ENCODE measurements at regions not wholly inside any gene's neighbourhood (a gene's known extent, or its start where the extent isn't known, plus 50 kb on each side); places are given as distances from the start of the nearest gene placed in this dataset.
"Not testable (repeated sequence)": the region's sequence is repeated elsewhere in the genome, so short reads cannot be mapped to it uniquely, and the experiment has no call there.

GRCh38 chrX:110477593-110478228 lies 119.1 kb downstream of the RTL9 start:
- in situ Hi-C loops (cut with MboI; ENCODE audit: low pct_unique_long_range_greater_than_20kb in 2 of 9, low sequenced_read_pairs in 9 of 9, unreplicated experiment in 9 of 9), result no loop called here
- Histone ChIP-seq H3K27ac (no peak overlapping the region), H3K4me3 (no peak overlapping the region), H3K4me1 (replicated peaks in 1 of 2) (no peaks in the 10 kb centered on the region)
- no peak for ATAC-seq (replicated peaks in 6 of 8)
- WGBS, 10 experiments, result 32 to 40% methylated on average over 1 to 3 of the region's 5 CpGs; no CpG with 5 or more reads in 8 of the 10 experiments

GRCh38 chrX:110491846-110492620 lies 133.4 kb downstream of the RTL9 start:
- Histone ChIP-seq H3K4me3 (no peak overlapping the region), H3K4me1 (replicated peaks in 1 of 2) (no peaks in the 10 kb centered on the region), H3K27ac (no peak overlapping the region)
- WGBS, 10 experiments, result 36 to 100% (median 69%) methylated on average over 1 to 4 of the region's 8 CpGs; no CpG with 5 or more reads in 4 of the 10 experiments
- in situ Hi-C loops (cut with MboI; ENCODE audit: low pct_unique_long_range_greater_than_20kb in 2 of 9, low sequenced_read_pairs in 9 of 9, unreplicated experiment in 9 of 9), result no loop called here
- ATAC-seq (replicated peaks in 6 of 8), result no peak

DNA sequence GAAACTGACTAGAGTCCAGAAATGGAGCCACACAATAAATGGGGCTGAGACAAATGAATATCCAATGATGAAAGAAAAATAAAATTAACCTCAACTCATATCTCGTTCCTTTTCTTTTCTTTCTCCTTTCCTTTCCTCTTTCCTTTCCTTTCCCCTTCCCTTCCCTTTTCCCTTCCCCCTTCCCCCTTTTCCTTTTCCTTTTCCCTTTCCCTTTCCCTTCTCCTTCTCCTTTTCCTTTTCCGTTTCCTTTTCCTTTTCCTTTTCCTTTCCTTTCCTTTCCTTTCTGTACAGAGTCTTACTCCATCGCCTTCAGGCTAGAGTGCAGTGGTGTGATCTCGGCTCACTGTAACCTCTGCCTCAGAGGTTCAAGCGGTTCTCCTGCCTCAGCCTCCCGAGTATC lies 146.3 kb downstream of the RTL9 start:
- in situ Hi-C loops (cut with MboI; ENCODE audit: low pct_unique_long_range_greater_than_20kb in 2 of 9, low sequenced_read_pairs in 9 of 9, unreplicated experiment in 9 of 9), result no loop called here
- no peak for ATAC-seq (replicated peaks in 6 of 8)
- WGBS, 10 experiments, result 38 to 94% (median 72%) methylated on average over 1 to 6 of the region's 6 CpGs; no CpG with 5 or more reads in 2 of the 10 experiments
- H3K4me3 ChIP-seq, result no peak overlapping the region
- H3K27ac ChIP-seq, result no peak overlapping the region
- peaks cover 0 to 4% of the 10 kb centered on the region in 2 donors for H3K4me1 ChIP-seq (replicated peaks in 1 of 2)

DNA sequence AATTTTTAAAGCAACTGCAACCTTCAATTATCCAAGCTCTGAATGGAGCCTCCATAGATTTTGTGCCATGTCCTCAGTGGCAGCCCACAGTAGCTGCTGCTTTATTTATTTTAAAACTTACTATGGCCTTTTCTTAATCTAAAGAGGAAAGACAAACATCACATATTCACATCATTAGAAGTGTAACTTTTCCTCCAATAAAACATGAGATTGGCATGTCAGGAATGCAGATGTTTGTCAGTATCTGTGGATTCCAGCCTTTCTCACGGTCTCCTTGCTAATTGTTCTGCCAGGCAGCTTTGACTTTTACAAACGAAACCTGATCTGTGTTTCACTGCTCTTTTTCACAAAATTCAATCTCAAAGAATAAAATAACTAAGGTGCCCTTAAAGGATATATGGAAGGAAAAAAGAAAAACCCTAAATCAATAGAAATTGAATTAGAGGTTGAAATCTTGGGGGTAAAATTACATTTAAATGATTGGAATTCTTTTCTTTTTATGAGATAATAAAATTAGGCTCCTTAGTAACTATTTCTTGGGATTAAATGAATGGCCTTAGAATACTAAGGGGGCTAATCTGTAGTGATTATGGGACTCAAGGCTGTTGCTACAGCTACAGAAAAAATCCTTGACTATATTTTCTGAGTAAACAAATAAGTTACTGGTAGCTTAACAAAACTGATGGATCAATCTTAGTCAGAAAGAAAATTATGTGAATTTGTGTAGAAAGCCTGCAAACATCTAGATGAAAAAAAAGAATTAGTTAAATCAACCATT lies 151.3 kb downstream of the RTL9 start:
- 0 to 25% (median 0%) methylated on average over 1 to 2 of the region's 2 CpGs; no CpG with 5 or more reads in 5 of the 10 experiments for whole genome bisulfite sequencing, 10 experiments
- Histone ChIP-seq H3K27ac (no peak overlapping the region), H3K4me3 (no peak overlapping the region), H3K4me1 (replicated peaks in 1 of 2) (peaks cover 0 to 4% of the 10 kb centered on the region in 2 donors)
- in situ Hi-C loops (cut with MboI; ENCODE audit: low pct_unique_long_range_greater_than_20kb in 2 of 9, low sequenced_read_pairs in 9 of 9, unreplicated experiment in 9 of 9), result no loop called here
- ATAC-seq (replicated peaks in 6 of 8), result peak in 1 of 8 experiments; percentile 62

GRCh38 chrX:110511238-110511637 lies 152.6 kb downstream of the RTL9 start:
- WGBS, 10 experiments, result 20 to 100% methylated on average over 1 to 2 of the region's 2 CpGs; no CpG with 5 or more reads in 8 of the 10 experiments
- H3K4me1 ChIP-seq (replicated peaks in 1 of 2), result peaks cover 0 to 4% of the 10 kb centered on the region in 2 donors
- H3K4me3 ChIP-seq, result no peak overlapping the region
- in situ Hi-C loops (cut with MboI; ENCODE audit: low pct_unique_long_range_greater_than_20kb in 2 of 9, low sequenced_read_pairs in 9 of 9, unreplicated experiment in 9 of 9), result no loop called here
- H3K27ac ChIP-seq, result no peak overlapping the region
- no peak for ATAC-seq (replicated peaks in 6 of 8)

- no peak overlapping the region for H3K27ac ChIP-seq
- ATAC-seq (replicated peaks in 6 of 8), result no peak
- 38 to 50% methylated on average over 1 of the region's 1 CpG; no CpG with 5 or more reads in 8 of the 10 experiments for whole genome bisulfite sequencing, 10 experiments
- H3K4me3 ChIP-seq, result no peak overlapping the region
- in situ Hi-C loops (cut with MboI; ENCODE audit: low pct_unique_long_range_greater_than_20kb in 2 of 9, low sequenced_read_pairs in 9 of 9, unreplicated experiment in 9 of 9), result no loop called here
- peaks cover 0 to 4% of the 10 kb centered on the region in 2 donors for H3K4me1 ChIP-seq (replicated peaks in 1 of 2)
Observed at GRCh38 chrX:110512341-110512740, 153.7 kb downstream of the RTL9 start.

DNA sequence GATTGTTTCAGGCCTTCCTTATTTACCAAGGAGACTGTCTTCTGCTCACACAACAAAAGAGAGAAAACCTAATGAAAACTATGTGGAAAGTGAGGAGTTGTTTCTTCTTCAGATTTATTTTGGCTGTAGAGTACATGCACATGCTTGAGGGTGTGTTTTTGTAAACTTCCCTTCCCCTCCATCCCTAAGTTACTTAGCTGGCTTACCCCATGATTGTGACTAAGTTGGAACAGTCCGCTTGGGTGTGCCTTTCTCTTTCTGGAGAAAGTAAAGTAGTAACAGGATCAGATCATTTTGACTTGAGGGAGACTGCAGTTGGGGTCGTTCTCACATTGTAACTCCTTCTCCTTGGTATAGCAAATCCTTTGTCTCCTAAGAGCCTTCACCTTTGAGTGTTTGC lies 155.9 kb downstream of the RTL9 start:
- no peak overlapping the region for H3K4me3 ChIP-seq
- WGBS, 10 experiments, result 0 to 100% (median 47%) methylated on average over 1 to 2 of the region's 2 CpGs; no CpG with 5 or more reads in 5 of the 10 experiments
- H3K4me1 ChIP-seq (replicated peaks in 1 of 2), result peaks cover 0 to 2% of the 10 kb centered on the region in 2 donors
- no peak overlapping the region for H3K27ac ChIP-seq
- in situ Hi-C loops (cut with MboI; ENCODE audit: low pct_unique_long_range_greater_than_20kb in 2 of 9, low sequenced_read_pairs in 9 of 9, unreplicated experiment in 9 of 9), result no loop called here
- ATAC-seq (replicated peaks in 6 of 8), result peak in 2 of 8 experiments; percentile 76 to 85

DNA sequence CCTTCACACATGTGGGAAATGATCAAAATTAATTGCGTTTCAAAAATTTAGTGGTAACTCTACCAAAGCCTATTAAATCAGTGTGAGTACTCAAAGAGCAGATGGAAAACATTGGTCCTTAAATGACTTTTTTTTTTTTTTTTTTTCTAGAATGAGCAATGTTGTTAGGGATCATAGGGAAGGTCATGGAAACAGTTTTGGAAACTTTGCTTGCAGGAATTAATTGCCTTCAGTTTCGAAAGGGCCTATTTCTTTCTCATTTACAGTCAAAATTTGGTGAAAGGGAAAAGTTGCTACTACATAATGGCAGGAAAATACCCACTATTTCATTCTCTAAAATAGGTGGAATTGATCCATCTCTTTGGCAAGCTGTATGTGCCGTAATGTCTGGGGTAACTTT lies 160.9 kb downstream of the RTL9 start:
- Histone ChIP-seq H3K4me3 (no peak overlapping the region), H3K27ac (no peak overlapping the region), H3K4me1 (replicated peaks in 1 of 2) (no peaks in the 10 kb centered on the region)
- in situ Hi-C loops (cut with MboI; ENCODE audit: low pct_unique_long_range_greater_than_20kb in 2 of 9, low sequenced_read_pairs in 9 of 9, unreplicated experiment in 9 of 9), result no loop called here
- no peak for ATAC-seq (replicated peaks in 6 of 8)
- 18 to 100% (median 100%) methylated on average over 1 to 3 of the region's 3 CpGs; no CpG with 5 or more reads in 5 of the 10 experiments for WGBS, 10 experiments

DNA sequence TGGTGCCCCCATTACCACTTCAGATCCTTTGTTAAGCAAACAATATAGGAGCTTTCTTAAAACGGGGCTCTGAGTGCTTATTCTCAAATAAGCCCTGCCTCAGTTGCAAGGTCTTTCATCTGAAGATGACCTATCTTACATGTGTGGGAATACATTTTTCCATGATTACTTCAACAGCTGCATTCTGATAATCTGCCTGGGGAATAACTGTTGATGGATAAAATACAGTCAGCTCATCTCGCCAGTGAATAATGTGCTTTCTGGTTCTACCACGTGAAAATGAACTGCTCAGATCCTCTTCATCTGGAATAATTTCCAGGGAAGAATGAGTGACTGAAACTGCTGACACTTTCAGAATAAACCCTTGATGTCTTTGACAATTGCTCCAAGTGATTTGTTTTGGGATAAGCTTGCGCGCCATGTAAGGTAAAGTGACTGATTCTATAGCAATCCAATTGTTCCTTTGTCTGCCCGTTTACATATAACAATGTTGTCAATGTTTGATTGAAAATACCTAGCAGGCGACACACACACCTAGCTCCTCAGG lies 161.3 kb downstream of the RTL9 start:
- WGBS, 10 experiments, result 0 to 62% (median 26%) methylated on average over 1 to 6 of the region's 7 CpGs; no CpG with 5 or more reads in 6 of the 10 experiments
- in situ Hi-C loops (cut with MboI; ENCODE audit: low pct_unique_long_range_greater_than_20kb in 2 of 9, low sequenced_read_pairs in 9 of 9, unreplicated experiment in 9 of 9), result no loop called here
- H3K4me1 ChIP-seq (replicated peaks in 1 of 2), result no peaks in the 10 kb centered on the region
- no peak overlapping the region for H3K27ac ChIP-seq
- H3K4me3 ChIP-seq, result no peak overlapping the region
- no peak for ATAC-seq (replicated peaks in 6 of 8)

- H3K27ac ChIP-seq; H3K4me3 ChIP-seq; in situ Hi-C loops (cut with MboI; ENCODE audit: low pct_unique_long_range_greater_than_20kb in 2 of 9, low sequenced_read_pairs in 9 of 9, unreplicated experiment in 9 of 9); ATAC-seq (replicated peaks in 6 of 8); H3K4me1 ChIP-seq (replicated peaks in 1 of 2): not testable (repeated sequence)
- 66% methylated on average over 4 of the region's 13 CpGs; no CpG with 5 or more reads in 9 of the 10 experiments for WGBS, 10 experiments
Observed at GRCh38 chrX:110520652-110521051, 162.0 kb downstream of the RTL9 start.

DNA sequence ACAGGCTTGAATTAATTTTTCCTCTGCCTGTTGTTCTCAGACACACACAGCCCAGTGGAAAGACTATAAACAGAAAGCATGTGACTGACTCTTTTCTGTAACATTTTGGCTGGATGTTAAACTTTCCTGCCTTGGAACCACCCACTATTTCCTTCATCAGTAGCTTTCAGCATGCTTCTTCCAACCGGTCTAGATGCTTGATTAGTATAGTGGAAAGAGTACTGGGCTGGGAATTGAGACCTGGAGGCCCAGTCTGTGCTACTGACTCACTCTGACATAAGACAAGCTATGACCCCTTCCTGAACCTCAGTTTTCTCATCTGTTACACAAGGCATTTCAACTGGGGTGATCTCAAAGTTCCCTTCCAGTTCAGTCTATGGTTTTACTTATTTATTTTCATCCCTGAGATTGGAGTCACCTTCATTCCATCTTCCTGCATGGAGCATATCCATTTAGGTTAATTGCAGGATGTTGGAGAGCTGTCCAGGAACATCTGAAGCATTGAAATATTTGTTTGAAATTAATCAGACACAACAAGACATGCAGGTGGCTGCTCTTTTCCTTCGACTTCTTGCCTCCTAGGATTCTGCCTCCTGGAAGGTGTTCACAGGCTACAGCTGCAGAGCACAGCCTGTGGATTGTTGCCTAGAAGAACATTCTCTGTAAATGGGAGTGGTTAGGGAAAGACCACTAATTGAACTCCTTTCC lies 173.4 kb downstream of the RTL9 start:
- in situ Hi-C loops (cut with MboI; ENCODE audit: low pct_unique_long_range_greater_than_20kb in 2 of 9, low sequenced_read_pairs in 9 of 9, unreplicated experiment in 9 of 9), result no loop called here
- Histone ChIP-seq H3K27ac (no peak overlapping the region), H3K4me3 (no peak overlapping the region), H3K4me1 (replicated peaks in 1 of 2) (no peaks in the 10 kb centered on the region)
- 20 to 25% methylated on average over 1 to 2 of the region's 2 CpGs; no CpG with 5 or more reads in 8 of the 10 experiments for WGBS, 10 experiments
- ATAC-seq (replicated peaks in 6 of 8), result peak in 2 of 8 experiments; percentile 43 to 45

- Histone ChIP-seq H3K4me3 (no peak overlapping the region), H3K4me1 (replicated peaks in 1 of 2) (no peaks in the 10 kb centered on the region), H3K27ac (no peak overlapping the region)
- 38% methylated on average over 1 of the region's 1 CpG; no CpG with 5 or more reads in 9 of the 10 experiments for WGBS, 10 experiments
- in situ Hi-C loops (cut with MboI; ENCODE audit: low pct_unique_long_range_greater_than_20kb in 2 of 9, low sequenced_read_pairs in 9 of 9, unreplicated experiment in 9 of 9), result no loop called here
- peak in 1 of 8 experiments; percentile 20 for ATAC-seq (replicated peaks in 6 of 8)
Observed at GRCh38 chrX:110532581-110532931, 173.9 kb downstream of the RTL9 start.

Data from motor neuron (in vitro differentiated cells).